ENCODE measurements at regions not wholly inside any gene's neighbourhood (a gene's known extent, or its start where the extent isn't known, plus 50 kb on each side); places are given as distances from the start of the nearest gene placed in this dataset.

GRCh38 chr20:63134201-63134612 lies 81.7 kb downstream of the YTHDF1 start:
- H3K36me3 Mint-ChIP-seq: no peaks in the 10 kb centered on the region
- H3K27me3 Mint-ChIP-seq: peaks cover 45% of the 10 kb centered on the region
- no peak overlapping the region for H3K4me3 Mint-ChIP-seq
- no peaks in the 10 kb centered on the region for H3K4me1 Mint-ChIP-seq (ENCODE audit: unreplicated experiment)
- H3K9me3 Mint-ChIP-seq: no peaks in the 10 kb centered on the region
- DNase-seq (ENCODE audit: extremely low spot score, unreplicated experiment): no peak
- TF ChIP-seq CTCF (conservative IDR thresholded peaks at IDR 0.05): no peak
- no peak overlapping the region for H3K27ac Mint-ChIP-seq

GRCh38 chr20:63133481-63134091 lies 82.3 kb downstream of the YTHDF1 start:
- Mint-ChIP-seq H3K9me3 (no peaks in the 10 kb centered on the region), H3K4me3 (no peak overlapping the region), H3K4me1 (ENCODE audit: unreplicated experiment) (no peaks in the 10 kb centered on the region), H3K36me3 (no peaks in the 10 kb centered on the region), H3K27me3 (peaks cover 39% of the 10 kb centered on the region), H3K27ac (no peak overlapping the region)
- DNase-seq (ENCODE audit: extremely low spot score, unreplicated experiment): peak; percentile 60
- no peak for TF ChIP-seq CTCF (conservative IDR thresholded peaks at IDR 0.05)

GRCh38 chr20:63132715-63133471 lies 83.0 kb downstream of the YTHDF1 start:
- TF ChIP-seq CTCF (conservative IDR thresholded peaks at IDR 0.05): no peak
- peak; percentile 64 for DNase-seq (ENCODE audit: extremely low spot score, unreplicated experiment)
- Mint-ChIP-seq H3K4me1 (ENCODE audit: unreplicated experiment) (no peaks in the 10 kb centered on the region), H3K36me3 (no peaks in the 10 kb centered on the region), H3K27ac (no peak overlapping the region), H3K27me3 (peaks cover 32% of the 10 kb centered on the region), H3K4me3 (no peak overlapping the region), H3K9me3 (no peaks in the 10 kb centered on the region)

GRCh38 chr20:63132131-63132714 lies 83.7 kb downstream of the YTHDF1 start:
- H3K36me3 Mint-ChIP-seq: no peaks in the 10 kb centered on the region
- H3K4me1 Mint-ChIP-seq (ENCODE audit: unreplicated experiment): no peaks in the 10 kb centered on the region
- H3K27me3 Mint-ChIP-seq: peaks cover 26% of the 10 kb centered on the region
- no peak for TF ChIP-seq CTCF (conservative IDR thresholded peaks at IDR 0.05)
- peak; percentile 68 for DNase-seq (ENCODE audit: extremely low spot score, unreplicated experiment)
- no peak overlapping the region for H3K4me3 Mint-ChIP-seq
- H3K9me3 Mint-ChIP-seq: no peaks in the 10 kb centered on the region
- H3K27ac Mint-ChIP-seq: no peak overlapping the region

- TF ChIP-seq CTCF (conservative IDR thresholded peaks at IDR 0.05): no peak
- no peaks in the 10 kb centered on the region for H3K36me3 Mint-ChIP-seq
Measured at GRCh38 chr20:63130658-63131577, 85.0 kb downstream of the YTHDF1 start.

More at GRCh38 chr20:63130658-63131577, 85.0 kb downstream of the YTHDF1 start:
- Mint-ChIP-seq H3K4me3 (no peak overlapping the region), H3K27me3 (peaks cover 20% of the 10 kb centered on the region), H3K4me1 (ENCODE audit: unreplicated experiment) (no peaks in the 10 kb centered on the region), H3K9me3 (no peaks in the 10 kb centered on the region), H3K27ac (no peak overlapping the region)
- peak; percentile 67 for DNase-seq (ENCODE audit: extremely low spot score, unreplicated experiment)
